HG02610 (cell line): ENCODE measurements at regions not wholly inside any gene's neighbourhood (a gene's known extent, or its start where the extent isn't known, plus 50 kb on each side); places are given as distances from the start of the nearest gene placed in this dataset.

Source experiments
- ATAC-seq: cut with Tn5 transposase; IDR thresholded peaks from one replicate; pipeline ENCODE4 v1.9.1; 2021; ENCODE audit warnings: mild to moderate bottlenecking, moderate library complexity; ENCODE audit not compliant: unreplicated experiment

DNA sequence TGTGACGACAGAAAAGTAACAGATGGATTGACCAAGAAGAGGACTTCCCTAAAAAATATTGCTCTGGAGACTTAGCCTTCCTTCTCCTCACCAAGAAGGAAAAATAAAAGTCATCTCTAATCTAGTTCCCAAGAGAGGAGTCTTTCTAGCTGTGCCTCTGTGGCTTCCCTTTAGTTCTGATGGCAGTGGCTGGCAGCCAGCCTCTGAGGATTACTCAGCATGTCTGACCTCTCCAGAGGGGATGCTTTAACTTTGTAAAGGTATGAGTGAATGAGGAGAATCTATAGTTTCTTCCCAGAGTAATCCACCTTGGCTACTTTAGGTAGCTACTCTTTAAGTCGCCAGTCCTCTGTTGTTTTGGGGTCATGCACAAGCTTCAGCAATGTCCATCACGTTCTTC is 163.9 kb upstream of the KIT start:
- ATAC-seq, result no peak

DNA sequence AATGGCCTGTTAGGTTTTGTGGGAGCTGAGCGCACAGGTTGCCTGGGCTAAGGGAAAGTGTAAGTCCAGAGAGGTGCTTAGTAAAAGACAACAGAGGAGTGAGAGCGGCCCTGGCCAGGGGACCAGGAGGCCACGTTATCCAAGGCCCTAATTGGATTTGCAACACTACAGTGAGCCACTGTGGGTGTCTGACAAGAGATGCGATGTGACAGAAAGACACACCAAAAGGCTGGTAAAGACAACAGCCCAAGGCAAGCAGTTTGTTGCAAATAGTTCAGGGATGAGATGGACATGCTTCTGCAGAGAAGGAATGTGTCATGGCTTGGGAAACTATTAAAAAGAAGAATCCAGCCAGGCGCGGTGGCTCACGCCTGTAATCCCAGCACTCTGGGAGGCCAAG is 162.7 kb upstream of the KIT start:
- no peak for ATAC-seq

DNA sequence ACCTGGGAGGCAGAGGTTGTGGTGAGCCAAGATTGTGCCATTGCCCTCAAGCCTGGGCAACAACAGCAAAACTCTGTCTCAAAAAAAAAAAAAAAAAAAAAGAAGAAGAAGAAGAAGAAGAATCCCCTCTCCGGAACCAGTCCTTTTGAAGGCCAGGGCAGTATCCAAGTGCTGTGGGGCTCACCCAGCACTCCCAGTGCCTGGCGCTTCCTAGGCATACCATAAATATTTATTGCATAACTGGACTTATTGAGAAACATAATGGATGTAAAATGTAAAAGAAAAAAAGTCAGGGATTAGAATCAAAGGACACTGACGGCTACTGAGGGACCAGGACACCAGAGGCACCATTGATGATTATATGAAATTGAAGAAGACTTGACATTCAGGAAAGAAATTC is 162.1 kb upstream of the KIT start:
- no peak for ATAC-seq

DNA sequence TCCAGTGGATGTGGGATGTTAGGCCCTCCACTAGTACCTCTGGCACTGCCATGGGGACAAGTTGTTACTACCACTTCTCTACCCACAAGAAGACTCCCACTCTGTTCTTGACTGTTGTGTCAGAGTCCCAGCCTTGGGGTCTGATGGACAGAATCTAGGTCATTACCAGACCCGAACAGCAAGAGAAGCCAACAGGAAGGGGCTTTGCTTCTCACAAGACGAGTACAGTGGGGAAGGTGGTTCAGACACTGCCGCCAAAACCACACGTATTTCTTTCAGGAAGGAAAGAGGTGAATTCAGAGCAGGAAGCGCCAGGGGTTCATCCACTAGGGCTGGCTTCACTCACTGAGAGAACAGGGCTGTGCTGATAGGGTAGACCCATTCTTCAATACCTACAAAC is 161.3 kb upstream of the KIT start:
- ATAC-seq, result no peak

DNA sequence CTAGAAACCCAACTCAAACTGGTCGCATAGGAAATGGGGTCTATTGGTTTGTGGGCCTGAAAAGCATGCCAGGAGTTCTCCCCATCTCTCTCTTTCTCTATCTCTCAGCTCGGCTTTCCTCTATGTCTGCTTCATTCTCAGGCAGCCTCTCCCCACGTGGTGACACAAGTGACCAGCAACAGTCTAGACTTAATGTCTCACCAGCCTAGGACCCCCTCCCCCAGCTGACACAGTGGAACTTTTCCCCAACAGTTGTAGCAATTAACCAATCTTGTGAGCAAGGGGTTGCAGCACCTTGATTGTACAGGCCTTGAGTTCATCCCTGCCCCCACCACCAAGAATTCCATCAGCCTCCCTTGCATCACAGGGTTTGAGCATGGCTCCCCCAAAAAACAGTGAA is 159.8 kb upstream of the KIT start:
- ATAC-seq, result no peak

DNA sequence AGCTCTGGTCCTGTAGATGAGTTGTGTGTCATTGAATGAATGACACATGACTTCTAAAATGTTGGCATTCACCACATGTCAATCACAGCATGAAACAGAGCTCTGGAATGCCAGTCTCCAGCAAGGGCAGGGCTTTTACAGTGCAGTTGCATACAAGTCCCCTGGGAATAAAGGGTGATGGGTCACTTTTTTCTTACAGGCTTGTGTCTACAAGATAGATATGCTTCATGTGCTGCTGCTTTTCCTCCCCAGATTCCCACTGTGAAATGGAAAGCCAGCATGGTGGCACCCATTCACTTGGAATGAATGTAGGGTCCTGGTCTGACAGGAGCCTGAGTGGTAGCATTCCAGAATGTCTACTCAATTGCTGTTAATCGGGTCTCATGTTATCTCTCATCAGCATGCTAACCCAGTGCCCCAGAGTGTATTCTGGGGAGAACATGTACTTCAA is 159.1 kb upstream of the KIT start:
- ATAC-seq, result no peak

DNA sequence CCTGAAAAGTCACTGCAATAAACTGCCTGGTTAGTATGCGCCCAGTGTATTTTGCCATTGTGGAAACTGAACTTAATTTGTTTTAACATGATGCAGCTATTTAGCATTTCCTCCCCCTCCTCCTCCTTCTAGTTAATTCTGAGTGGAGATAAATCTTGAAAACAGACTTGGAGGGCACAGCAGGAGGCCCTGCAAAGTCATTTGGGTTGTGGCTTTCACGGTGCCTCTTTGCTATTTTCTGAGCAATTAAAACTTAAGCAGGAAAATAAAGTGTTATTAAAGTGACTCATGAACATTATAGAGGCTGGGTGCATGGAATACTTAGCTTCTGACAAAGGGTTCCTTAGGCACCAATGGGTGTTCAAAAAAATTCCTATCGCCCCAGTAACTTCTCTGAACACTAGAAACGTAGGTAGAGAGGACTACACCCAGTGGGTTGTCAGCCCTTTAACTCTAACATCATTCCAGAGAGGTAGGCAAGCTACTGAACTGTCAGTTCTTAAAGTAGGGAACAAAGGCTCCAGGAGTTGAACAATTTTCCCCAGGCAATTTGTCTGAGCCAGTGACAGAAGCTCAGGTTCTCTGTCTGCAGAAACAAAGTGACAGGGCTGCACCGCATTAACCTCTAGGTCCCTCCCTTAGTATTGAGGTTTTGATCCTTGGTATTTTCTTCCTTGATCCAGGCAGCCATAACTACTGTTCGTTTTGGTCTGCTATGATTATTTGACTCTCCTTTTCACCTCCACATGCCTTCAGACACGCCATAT is 158.3 kb upstream of the KIT start:
- no peak for ATAC-seq

DNA sequence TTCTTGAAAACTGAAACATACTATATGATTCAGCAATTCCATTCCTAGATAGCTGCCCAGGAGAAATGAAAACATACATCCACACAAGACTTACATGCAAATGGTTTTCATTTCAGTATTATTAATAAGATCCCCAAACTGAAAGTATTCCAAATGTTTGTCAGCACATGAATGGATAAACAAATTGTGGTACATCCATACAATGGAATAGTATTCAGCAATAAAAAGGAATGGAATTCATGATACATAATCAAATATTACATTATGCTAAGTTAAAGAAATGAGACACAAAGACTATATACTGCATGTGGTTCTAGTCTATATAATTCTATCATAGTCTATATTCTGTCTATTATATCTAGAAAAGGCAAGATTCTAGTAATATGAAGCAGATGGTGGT is 152.4 kb upstream of the KIT start:
- ATAC-seq, result no peak

DNA sequence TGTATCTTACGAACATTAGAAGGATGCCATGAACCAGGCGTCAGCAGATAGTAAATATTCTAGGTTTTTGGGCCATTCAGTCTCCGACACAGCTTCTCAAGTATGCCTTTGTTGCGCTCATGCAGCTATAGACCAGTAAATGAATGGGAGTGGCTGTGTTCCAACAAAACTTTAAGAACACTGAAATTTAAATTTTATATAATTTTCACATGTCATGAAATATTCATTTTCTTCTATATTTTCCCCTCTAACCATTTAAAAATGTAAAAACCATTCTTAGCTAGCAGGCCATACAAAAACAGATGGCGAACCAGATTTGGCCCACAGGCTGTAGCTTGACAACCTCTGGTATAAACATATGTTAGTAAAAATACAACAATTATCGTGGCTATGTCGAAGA is 151.8 kb upstream of the KIT start:
- no peak for ATAC-seq

DNA sequence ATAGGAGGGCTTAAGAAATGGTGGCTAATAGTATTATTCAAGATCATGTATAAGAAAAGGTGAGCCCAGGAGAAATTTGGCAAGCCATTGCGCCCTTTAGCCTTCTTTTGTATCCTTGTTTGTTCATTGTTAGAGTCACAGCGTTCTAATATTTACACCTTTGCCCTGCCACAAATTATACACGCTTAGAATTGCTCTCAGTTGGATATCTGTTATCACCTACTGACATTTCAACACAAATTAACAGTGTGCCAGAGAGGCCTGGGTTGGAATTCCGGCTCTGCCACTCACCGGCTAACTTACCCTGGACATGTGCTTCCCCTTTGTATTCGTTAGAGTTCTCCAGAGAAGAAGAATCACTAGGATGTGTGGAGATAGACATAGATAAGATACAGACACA is 148.7 kb upstream of the KIT start:
- no peak for ATAC-seq

DNA sequence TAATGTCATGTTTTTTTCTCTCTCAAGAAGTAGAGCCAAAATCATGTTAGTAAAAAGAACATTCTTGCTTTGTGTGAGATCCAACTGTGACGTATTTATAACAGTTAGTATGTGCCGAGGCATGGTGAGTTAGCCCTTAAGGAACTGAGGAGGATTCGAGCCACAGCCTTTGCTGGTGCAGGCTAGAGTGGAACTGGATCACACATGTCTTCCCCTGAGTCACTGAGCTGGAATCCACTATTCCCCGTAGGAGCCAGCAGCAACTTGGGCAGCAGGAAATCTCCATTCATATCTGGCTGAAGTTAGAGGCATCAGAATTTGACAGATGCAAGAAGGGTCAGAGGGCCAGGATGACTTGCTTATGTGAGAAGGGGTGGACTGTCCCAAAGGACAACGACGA is 144.6 kb upstream of the KIT start:
- no peak for ATAC-seq

DNA sequence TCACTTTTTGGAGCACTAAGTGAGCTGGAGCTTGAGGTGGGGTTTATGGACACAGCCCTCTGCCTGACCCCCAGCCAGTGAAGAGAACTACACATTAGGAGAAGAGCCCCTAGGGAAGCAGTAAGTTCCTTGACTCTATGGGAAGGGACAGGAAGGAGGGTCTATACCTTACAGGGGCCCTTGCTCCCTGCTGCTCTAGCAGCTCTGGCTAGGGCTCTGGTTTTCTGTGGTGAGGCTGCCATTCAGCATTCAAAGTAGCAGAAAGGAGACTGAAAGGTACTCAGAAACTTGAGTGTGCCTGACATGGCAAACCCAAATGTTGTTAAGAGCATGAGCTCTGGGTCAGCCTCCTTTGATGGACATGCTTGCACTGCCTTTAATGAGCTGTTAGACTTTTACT is 144.0 kb upstream of the KIT start:
- no peak for ATAC-seq

DNA sequence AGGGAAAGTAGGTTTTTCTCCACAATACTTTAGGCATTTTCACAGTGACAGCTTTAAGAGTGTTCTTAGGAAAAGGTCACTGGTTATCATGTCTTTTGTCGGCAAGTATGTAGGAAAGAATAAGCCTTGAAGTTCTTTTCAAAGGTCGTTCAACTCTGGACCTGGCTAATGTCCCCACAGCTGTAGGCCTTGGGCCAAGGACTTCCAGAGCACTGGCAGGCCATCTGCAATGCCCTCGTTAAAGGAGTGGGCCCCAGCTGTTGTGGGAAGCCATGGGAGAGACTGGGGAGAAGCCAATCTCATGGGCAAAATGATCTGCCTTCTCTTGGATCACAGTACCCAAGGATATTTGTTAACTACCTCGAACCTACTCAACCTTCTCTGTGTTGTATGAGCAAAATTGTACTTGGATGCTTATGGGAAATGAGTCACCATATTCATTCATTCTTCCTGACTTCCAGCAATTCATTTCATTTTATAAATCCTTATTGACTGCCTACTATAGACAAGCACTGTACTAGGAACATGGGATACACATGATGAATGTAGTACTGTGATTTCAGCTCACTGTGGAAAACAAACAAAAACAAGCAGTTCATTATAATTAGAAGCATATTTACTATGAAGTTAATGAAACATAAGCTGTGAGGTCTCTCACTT is 141.1 kb upstream of the KIT start:
- no peak for ATAC-seq

DNA sequence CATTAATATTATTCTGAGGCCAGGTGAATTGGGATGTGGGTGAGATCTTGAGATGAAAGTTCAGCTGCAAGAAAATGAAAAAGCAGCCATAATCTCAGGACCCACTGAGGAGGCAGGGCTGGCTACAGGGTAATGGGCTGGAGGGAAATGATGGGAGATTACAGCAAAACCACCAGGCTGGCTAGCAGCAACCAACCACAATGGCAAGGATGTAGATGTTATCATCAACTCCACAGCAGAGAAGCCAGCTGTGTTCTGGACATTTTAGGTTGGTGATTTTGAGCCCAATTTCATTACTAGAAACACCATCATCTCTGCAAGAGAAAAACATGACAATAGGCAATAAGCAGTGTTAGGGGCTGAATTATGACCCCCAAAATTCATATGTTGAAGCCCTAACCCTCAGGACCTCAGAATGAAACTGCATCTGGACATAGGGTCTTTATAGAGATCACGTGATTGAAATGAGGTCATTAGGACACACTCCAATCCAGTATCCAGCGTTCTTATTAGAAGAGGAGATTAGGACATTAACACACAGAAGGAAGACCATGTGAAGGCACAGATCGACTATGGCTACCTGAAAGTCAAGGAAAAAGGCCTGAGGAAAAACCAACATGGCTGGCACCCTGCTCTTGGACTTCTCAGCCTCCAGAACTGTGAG is 139.8 kb upstream of the KIT start:
- no peak for ATAC-seq

DNA sequence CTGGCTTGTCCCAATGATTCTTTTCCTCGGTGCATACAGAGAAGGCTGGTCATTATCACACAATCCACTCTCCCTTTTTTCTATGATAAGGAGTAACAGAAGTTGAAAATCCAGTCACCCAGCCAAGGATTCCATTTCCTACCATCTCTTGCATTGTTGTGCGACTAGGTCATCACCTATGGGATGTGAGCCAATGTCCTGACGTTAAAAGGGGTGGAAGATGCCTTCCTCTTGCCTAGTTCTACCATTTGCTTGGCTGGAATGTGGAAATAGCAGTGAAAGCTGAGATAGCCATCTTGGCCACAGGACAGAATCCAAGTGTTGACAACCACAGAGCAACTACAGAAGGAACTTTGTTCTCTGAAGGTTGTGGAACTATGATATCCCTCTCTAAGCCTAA is 132.2 kb upstream of the KIT start:
- ATAC-seq, result no peak

DNA sequence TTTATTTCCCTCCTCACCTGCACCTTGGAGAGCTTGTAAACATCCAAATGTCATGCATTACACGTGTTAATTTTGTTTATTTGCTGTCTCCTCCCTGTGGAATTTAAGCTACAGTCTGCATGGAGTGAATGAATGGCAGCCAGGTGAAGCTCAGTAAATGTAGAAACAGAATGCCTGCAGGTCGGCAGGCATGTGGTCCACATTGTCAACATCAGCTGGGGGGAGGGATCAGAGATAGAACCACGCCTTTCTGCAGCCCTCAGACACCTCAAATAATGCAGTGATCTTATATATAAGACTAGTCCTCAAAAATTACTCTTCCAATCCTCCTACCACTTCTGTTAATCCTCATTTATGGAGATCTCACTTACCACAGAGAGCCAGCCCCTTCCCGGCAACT is 131.2 kb upstream of the KIT start:
- no peak for ATAC-seq

DNA sequence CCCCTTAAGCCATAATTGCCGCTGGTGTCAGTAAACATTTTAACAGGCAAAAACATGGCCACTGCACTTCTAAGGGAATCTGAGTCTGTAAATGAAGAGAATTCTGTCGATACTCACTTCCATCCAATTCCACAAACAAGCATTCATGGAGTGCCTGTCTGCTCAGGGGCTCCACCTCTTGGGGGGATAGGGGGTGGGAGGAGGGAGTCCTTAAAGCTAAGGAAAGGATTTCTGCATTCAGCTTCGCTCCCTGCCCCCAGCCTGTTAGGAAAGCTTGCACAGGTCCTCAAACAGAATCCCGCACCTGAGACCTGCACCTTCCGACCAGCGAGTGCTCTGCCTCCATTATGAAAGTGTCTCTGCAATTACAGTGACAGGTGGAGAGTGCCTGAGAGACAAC is 130.2 kb upstream of the KIT start:
- ATAC-seq, result no peak

DNA sequence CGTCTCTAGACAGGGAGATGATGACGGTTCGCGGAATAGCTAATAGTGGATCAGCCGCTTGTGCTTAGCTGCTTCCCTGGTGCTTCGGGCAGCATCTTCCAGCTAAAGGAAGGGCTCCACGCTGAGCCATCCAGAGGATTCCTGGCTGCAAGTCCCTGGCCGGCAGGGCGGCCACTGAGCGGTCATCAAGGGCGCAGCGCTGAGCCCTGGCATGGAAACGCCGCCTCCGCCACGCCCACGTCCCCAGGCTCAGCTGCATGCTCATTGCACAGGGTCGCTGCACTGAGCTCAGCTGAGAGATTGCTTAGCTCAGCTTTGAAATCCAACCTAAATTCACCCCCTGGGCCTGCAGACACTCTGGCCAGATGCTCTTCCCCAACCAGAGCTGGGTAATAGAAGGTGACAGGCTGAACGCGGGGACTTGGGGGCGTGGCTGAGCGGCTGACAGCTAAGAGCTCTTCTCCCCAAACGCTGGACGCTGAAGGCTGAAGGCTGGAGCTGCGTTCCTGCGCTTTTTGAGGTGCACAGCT is 118.2 kb upstream of the KIT start:
- ATAC-seq, result no peak

DNA sequence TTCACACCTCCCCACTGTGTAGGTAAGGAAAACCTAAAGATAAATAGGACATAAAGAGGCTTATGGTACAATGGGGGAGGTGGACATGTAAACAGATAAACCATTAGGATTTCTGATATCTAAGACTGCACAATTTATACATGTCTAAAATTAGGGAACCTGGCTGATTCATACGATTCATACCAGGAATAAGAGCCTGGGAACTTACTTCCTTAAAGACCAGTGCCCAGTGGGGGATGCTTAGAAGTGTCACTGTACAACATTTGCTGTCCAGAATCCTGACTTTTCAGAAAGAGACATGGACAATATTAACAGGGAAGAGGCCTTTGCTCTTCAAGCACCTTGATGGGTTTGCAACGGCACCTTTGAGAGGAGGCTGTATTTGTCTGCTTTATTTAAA is 116.8 kb upstream of the KIT start:
- ATAC-seq, result no peak

DNA sequence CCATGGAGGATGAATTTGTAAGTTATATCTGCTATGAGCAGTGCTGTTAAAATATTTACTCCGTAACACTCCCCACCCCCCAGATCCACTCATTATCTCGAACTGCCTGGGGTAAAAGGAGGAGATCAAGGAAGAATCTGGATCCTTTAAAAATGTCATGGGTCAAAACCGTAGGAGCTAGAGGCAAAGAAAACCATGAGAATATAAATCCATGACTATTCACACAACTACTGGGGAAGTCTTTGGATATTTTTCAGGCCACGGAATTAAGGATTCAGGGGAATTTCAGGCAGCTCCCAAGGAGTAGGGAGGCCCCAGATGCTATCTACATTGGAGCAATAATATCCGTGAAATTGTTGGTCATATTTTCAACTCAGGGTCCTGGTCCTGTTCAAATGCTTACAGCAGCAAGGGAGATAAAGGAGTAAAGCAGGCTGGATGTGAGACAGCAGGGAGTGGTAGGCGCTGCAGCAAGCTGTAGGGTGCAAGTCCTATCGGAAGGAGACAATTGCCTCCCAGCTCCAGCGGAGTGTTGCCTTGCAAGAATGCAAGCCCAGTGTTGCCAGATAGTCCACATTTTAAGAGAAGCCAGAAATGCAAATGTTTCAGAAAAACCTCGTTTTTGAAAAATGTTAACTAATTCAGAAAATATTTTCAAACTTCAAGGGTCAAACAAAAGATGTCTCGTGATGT is 116.2 kb upstream of the KIT start:
- no peak for ATAC-seq

DNA sequence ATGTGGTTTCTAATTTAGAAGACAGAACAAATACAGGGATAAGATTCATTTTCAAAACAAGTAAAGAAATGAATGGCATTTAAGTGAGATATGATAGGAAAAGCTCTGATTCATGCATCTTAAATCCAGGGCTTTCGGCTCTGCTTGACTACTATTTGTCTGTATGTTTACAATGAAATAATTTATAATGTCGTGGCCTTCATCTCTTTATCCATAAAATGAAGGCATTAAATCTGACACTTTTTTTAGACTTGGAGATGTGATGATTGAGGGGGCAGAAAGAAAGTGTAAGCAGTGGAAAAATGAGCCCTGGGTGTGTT is 115.7 kb upstream of the KIT start:
- no peak for ATAC-seq
